Inflammatory macrophage (primary cell): ENCODE measurements at regions not wholly inside any gene's neighbourhood (a gene's known extent, or its start where the extent isn't known, plus 50 kb on each side); places are given as distances from the start of the nearest gene placed in this dataset.
A peak's percentile ranks its signal among the peaks of the same experiment; 100 is the strongest.

Source experiments
- DNase-seq, 2 donors: peaks; one replicate each; pipeline ENCODE4 v3.0.0-alpha.2; 2020 to 2022

DNA sequence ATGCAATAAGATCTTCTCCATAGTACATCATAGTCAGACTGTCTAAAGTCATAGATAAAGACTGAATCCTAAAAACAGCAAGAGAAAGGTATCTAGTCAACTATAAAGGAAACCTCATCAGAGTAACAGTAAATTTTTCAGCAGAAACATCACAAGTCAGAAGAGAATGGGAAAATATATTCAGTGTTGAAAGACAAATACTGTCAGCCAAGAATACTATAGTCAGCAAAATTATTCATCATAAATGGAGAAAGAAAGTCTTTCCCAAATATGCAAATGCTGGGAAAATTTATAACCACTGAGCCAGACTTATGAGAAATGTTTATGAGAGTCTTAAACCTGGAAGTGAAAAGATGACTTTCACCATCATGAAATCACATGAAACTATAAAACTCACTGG, 136.7 kb downstream of the KDR start:
- no peak for DNase-seq

DNA sequence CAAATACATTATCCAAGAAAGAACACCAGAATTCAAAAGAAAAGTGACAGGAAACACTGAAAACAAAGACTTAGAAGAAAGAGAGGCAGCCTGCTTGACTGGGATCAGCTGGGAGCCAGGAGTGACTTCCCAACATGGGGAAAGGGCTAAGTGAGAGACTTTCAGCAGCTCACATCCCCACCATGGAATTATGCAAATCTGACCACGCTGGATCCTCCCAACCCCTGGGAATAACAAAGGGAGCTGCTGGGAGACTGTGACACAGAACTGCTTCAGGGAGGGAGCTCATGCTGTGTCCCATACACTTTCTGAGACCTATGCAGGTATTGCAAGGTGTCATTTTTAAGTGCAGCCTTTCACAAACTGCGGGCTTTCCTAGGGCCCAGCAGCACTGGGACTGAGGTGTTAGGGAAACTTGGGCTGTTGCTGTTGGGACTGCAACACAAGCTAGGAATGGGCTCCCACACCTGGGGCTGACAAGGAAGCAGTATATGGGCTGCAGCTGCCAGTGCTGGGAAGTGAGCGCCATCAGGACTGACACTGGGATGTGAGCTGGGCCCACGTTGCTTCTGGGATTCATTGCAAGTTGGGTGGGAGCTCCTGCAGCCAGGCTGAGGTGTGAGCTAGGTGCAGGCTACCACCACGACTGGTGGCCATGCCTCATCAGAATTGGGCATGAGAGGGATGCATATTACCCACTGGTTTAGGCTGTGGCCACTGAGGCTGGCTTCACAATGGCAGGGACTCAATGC, 139.1 kb downstream of the KDR start:
- no peak for DNase-seq

DNA sequence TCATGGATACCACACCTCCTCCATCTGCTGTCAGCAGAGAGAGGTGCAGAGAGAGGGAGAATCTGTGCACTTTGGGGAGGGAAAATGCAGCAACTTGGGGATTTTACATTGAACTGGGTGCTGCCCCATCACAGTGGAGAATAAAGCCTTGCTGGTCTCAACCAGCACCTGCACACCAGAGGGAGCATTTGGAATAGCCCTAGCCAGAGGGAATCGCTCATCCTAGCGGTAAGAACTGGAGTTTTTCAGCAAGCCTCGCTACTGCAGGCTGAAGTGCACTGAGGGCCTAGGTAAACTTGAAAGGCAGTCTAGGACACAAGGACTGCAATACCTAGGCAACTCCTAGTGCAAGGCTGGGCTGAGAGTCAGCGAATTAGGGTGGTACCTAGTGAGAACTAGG, 148.7 kb downstream of the KDR start:
- DNase-seq: no peak

DNA sequence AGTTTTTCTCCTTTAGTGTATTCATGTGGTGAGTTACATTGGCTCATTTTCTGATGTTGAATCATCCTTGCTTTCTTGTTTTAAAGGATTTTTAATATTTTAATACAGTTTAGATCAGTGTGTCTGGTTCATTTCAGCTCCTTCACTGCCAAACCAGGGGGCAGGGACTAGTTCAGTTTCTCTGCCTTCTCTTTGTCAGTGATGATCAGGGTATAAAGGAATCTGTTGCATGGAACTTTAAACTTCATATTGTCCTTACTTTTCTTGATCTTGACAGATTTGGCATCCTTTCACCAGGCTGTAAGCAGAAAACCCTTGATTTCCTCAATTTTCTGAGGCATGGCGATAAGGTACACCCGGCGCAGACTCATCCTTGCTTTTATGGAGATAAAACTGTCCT, 149.4 kb downstream of the KDR start:
- no peak for DNase-seq

DNA sequence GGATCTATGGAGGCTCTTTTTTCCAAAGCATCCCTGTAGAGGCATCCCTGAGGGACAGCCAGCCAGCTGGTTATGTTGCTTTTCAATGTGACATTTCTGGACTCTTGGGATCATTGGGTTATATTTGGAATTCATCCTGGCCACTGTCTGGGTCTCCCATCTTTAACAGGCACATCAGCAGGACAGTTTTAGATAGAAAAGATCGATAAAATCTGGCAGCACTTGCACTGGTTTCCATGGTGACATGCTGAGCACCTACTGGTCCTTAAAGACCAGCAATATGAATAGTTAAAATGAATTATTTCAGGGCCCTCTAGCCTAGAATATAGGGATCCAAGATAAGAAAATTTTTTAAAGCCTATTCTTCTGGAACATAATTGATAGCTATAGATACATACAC, 151.6 kb downstream of the KDR start:
- no peak for DNase-seq

DNA sequence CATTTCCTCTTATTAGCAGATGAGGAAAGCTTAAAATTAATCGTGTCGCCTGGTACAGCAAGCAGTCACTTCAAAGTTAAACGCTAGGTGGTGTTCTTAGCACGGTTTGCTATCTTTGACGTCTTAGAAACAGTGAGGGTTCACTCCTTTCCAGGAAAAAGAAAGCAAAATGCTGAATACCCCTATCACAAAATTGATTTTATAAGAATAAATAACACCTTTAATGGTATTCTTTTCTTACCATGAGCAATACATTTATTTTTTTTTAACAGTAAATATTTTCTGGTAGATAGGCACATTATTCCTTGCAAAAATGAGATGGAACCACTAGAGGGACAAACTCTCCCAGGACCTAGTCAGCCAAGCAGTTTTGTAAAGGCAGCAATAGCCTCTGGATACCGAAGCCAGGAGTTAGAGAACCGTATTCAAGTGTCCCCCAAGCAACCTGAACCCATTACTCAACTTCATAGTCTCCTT, 153.9 kb downstream of the KDR start:
- DNase-seq: peak; percentile 71 to 72

DNA sequence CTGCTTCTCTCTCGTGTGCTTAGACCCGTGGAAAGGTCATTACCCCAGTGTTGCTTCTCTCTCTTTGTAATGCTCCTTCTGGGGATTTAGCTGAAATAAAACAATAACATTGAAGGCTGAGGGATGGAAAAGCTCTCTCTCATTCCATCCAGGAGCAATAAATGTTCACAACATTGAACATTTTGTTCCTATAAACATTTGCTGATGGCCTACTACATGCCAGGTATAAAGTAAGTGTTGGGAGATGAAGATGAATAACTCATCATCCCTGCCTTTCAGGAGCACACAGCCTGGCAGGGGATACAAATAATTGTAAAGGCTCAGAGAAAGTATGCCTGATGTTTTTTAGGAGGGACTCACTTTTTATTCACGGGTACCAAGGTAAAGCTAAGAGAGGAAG, 158.1 kb downstream of the KDR start:
- no peak for DNase-seq

DNA sequence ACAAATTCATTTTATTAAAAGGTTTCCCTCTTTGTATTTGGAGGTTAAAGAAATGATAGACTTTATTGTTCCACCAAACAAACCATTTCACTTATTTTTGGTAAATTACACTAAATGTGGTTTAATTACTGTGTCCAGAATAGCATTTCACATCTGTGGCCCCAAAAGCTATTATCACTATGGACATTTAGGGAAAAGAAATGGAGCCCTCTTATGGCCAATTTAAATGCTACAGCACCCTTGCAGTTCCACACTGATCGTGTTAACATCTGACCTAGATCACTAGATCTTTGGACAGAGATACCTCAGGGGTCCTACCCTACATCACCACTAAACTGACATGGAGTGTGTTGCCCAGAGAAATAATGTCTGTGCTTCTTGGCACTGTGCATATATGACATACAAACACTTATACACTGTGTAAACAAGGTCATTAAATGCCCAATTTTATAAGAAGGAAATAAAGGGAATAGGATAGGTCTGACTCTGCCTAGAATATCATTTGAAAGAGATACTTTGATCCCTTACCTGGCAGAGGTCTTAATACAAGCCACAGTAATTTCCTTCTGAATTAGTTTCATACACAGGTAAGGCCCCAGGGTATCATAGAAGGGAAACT, 163.9 kb downstream of the KDR start:
- peak; percentile 32 to 51 for DNase-seq

DNA sequence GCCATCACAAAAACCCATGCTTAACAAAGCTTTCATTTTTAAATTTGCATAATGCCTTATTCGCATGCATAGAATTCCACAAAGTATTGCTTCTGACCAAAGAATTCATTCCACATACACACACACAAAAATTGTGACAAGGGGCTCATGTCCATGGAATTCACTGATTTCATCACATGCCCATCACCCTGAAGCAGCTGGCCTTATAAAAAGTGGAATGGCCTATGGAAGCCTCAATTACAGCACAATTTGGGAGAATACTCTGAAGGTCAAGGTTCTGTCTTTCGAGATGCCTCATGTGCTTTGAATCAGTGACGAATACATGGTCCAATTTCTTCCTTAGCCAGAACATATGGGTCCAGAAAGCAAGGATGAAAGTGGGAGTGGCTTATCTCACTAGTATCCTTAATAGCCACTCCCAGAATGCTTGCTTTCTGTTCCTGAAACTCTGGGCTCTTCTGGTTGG, 165.7 kb downstream of the KDR start:
- DNase-seq: no peak

DNA sequence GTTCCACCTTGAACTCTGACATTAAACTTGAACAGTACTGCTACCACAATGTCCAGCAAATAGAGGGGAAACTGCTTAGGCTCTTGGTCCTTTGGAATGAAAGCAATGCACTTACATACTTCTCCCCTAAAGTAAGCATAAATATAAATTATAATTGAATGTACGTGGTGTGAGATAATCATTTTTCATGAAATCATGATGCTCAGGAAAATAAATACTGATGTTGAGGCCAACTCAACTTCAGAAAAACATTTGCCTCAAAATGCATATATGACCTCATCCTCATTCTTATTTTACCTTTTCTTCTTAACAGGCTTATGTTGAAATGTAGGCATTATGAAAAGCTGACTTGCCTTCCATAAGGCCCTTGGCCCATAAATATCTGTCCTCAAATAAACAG, 166.3 kb downstream of the KDR start:
- DNase-seq: no peak

DNA sequence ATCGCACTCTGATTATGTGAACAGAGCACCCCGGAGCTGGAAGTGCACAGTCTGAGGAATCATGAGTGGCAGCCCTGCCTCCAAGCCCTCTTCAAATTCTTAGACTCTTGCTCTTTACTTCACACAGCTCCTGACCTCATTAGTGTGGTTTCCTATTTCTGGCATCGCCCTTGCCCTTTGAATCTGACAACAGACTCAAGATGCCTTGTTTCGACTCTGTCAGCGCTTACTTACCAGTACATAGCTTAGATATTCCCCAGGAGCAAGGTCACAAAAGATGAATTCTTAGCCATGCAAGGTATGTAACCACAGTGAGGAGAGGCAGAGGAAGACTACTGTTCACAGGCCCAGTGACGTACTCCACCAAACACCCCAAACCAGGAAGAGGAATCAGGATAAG, 167.2 kb downstream of the KDR start:
- no peak for DNase-seq

DNA sequence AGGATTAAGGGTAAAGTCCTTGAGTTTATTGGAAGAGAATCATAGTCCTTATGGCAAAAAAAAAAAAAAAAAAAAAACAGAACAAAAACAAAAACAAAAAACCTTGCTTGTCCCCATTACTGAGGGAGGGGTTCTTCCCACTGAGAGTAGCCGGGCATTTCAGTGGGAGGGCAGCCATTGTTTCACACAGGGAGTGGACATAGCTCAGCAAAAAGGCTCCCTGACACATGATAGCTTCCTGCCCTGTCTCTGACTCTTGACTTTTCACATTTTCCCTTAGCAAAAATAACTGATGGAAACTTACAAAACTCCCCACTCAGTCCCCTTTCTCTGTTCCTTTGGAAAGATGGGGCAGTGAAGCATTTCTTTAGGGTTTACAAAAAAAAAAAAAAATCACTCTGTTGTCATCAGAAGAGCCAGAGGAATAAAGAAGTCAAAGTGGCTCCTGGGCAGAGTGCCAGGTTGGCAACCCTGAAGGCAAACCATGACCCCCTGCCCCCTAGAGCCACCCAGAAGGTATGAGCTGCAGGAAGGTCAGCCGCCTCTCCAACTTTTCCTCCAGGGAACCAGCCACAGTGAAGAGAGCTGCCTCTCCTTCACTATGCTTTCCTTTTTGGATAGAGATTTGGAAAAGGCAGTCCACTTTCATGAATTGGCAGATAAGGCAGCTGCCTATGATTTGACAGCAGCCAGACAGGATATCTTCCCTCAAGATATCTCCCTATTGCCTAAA, 170.6 kb downstream of the KDR start:
- DNase-seq: no peak

DNA sequence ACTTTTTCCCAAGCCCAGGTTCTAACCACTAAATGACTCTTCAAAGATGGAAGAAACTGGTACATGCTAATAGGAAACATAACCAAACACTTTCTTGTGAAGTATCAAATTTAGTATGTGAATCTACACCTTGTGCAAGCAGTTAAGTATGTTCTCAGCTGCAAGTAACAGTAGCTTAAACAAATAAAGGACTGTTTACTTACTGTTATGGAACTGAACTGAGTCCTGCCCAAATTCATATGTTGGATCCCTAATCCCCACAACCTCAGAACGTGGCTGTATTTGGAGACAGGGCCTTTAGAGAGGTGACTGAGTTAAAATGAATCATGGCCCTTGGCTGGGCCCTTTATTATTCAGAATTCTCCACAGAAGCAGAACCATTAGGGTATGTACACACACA, 178.7 kb downstream of the KDR start:
- DNase-seq: no peak

DNA sequence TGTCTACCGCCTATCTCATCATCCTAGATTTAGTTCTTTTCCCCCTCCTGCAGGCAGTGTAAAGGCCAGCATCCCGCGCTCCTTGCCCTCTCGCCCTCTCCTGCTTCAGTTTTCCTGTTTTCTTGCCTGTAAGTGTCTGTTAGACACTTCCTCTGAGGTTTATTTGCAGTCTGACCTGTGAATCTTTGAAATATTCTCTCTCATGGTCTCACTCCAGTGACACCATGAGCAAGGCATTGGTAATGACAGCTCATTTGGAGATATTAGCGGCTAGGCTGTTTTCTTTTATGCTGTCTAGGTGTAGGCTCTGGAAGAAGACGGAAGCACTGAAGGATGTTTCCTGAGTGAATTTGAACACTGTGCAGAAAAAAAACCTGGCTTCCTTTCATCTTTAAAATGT, 179.6 kb downstream of the KDR start:
- DNase-seq: no peak

DNA sequence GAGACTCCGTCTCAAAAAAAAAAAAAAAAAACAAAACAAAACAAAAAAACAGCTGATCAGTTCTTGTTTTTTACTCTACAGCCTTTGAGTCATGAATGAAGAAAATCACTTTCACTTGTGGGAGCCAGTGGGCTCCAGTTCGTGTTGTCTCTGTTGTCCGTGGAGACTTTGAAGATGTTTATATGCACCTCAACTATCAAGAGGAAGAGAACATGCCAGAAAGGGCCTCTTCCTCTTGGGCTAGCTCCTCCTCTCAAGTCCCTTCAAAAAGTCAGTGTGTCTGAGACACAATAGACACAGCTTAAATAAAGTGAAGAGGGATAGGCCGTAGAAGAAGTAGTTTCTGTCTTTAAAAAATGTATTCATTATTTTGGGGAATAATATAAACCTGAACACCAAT, 182.7 kb downstream of the KDR start:
- peak; percentile 2 to 12 for DNase-seq

DNA sequence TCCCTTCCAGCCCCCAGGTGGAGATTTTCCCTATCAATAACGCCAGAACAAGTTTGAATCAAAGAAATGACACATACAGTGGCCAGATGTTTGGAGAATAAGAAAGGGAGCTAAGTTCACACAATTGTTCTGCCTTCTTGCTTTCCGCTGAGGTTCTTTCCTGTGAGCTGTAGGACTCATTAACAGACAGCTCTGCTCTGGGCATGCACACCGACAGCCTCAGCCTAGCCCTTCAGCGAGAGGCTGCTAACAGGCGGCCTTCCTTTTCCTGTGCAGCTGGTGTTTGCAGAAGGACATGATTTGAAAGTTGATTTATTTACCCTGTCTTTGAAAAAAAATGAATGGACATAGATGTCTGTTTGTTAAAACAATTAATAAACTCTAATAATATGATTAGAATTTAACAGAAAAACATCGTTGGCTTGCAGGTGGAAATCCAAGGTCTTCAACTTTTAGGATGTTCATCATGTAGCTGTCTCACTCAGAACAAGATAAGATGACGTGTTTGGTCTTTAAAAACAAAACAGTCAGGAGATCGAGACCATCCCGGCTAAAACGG, 183.3 kb downstream of the KDR start:
- peak in 1 of 2 donors; percentile 6 for DNase-seq

DNA sequence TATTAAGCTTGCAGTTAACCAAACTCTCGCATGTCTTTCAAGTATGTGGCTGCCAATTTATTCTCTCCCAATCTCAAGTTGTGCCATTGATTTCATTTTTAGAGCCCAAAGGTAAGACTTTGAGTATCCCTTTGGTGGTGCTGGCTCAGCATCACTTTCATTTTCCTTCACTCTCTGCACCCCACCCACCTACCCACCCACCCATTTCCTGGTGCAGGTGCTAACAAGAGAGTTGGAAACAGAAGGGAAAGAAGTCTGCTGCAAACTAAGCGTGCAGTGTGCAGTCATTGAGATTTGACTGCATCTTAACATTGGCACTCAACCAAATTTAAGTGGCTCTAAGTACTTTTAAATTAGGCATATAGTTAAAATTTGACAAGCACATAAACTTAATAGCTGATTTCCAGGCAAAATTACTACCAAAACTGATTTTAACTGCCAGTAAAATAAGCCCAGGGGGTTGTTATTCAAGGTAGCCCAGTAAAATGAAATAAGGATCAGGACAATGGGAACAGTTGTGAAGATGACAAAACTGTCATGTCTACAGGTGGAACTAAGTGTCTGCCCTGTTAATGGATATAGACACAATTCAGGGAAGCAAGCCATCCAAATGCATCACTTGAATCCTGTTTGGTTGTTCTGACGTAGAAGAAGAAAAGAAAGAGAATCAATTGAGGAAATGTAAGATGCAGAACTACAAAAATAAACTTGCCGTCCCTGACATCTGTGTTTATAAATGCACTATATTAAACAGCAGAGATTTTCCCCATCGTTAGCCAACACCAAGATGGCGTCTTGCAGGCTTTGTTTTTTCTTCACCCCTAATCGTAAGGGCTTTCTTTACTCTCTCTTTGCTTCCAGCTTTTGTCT, 184.2 kb downstream of the KDR start:
- no peak for DNase-seq

DNA sequence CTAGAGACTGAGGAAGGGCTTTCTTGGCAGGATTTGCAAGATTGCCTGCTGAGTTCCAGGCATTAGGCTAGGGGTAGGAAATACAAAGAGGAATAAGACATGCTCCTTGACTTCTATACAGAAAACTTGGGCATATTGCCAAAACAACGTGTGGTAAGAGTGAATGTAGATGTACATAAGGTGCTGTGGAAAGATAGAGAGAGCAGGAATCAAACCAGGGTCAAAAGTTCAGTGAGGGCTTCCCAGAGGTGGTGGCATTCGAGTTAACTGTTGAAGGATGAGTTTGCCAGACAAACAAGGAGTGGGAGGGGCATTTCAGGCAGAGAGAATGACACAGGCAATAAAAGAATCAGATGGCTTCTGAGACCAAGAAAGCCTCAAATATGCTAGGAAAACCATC, 187.9 kb downstream of the KDR start:
- no peak for DNase-seq

DNA sequence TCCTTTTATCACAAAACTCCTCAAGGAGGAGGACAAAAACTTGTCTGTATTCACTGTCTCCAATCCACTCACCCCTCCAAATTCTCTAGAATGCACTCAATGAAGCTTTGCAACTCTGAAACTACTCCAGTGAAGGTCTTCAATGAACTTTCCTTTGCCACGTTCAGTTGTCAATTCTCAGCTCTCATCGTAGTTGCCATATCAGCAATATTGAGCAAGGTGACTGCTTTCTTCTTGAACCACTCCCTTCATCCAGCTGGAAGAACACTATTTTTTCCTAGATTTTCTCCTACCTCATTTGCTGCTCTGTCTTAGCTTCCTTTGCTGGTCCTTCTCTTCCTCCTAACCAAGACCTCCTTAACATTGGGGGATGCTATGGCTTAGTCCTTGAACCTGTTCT, 191.8 kb downstream of the KDR start:
- DNase-seq: no peak

DNA sequence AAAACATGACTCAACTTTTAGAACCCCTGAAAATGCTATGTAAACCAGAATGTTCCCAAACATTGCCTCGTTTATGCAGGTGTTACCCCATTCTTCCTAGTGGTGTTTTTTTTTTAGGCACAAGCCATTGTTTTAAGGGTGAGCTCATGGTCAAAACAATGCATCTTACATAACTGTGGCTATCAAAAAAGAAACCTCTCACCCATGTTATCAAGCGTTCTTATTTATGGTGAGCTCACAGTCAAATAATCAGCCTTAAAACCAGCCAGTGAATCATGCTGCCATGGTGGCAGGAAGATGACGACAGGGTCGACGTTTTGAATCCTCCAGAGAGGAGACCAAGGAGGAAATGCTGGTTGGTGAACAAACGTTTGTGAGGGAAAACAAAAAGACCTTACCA, 195.2 kb downstream of the KDR start:
- no peak for DNase-seq

DNA sequence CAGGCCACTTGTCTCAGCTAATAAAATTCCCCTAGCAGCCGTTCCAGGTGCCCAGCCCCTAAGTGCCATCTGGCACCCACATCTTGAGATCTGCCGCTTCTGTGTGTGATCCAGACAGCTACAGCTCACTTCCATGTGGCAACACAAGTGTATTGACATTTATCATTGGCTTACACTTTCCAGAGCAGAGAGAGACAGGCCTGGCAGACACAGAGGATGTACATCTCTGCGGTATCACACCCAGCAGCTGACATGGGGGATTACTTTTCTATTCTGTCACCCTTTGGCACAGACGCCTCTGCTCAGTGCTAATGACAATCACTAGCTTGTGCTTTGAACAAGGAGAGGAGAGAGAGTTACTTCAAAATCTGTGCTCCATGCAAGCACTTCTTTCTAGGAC, 195.9 kb downstream of the KDR start:
- DNase-seq: no peak

DNA sequence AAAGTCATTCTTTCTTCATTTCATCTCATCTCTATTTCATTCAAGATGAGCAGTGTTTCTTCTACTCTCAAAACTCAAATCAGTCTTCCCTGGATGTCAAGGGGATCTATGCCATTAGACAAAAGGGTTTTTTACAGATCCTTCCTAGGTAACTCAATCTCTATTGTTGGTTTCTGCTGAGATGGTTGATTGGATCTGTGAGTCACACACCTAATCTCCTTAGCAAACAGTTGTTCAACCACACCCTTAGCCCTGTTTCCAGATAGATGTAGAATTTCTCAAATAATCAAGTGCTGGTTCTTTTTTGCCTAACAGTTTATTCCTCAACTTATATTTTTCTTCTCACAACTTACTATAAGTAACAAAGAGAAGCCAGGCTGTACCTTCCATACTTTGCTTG, 200.5 kb downstream of the KDR start:
- DNase-seq: no peak

DNA sequence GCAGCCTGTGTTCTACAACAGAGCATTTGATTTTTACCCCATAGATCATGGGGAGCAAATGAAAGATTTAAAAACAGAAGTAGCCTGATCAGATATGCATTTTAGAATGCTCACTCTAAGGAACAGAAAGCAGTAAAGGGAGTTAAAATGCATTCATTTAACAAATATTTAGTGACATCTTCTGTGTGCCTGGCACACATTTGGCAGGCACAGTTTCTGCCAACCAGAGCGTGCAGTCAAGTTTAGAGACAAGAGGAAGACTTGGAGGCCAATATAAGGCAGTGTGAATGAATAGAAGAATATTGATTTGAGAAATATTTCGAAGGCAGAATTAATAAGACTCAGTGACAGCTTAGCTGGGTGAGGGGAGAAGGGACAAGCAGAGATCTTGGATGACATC, 210.1 kb downstream of the KDR start:
- no peak for DNase-seq
